ENCODE measurements at regions not wholly inside any gene's neighbourhood (a gene's known extent, or its start where the extent isn't known, plus 50 kb on each side); places are given as distances from the start of the nearest gene placed in this dataset.
"Not testable (repeated sequence)": the region's sequence is repeated elsewhere in the genome, so short reads cannot be mapped to it uniquely, and the experiment has no call there.

DNA sequence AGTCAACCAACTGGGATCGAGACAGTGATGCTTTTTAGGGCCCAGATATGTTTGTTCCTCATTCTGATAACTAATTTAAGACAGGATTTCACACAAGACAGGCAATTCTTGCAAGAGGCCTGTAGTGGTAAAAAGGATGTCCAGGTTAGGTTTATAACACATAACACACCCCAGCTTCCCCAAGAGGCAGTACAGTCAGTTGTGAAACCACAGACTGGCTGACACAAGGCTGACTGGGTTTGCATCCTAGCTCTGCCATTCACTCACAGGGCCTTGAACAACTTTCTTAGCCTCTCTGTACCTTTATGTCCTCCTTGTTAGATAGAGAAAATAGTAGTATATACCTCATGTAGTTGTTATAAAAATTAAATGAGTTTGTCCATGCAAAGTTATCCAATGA, 55.0 kb upstream of the PTH start:
- H2AK9ac ChIP-seq (replicated peaks; ENCODE audit: low read depth, low read length, poor library complexity) = no peak overlapping the region
- no peaks in the 10 kb centered on the region for H3K27me3 ChIP-seq (ENCODE audit: control insufficient read depth, insufficient read depth, low read length)
- H3K56ac ChIP-seq (ENCODE audit: extremely low read depth, insufficient read depth, low read length) = no peak overlapping the region
- dilution Hi-C loops (cut with HindIII; ENCODE audit: low sequenced_read_pairs, unreplicated experiment) (no loop called here), in situ Hi-C loops (cut with MboI; ENCODE audit: low sequenced_read_pairs) (no loop called here), intact Hi-C loops (cut with micrococcal nuclease) (no loop called here)
- no peak overlapping the region for H3K23ac ChIP-seq (ENCODE audit: low read depth, low read length)
- H3K4me1 ChIP-seq (ENCODE audit: control insufficient read depth, insufficient read depth, low read length) = no peaks in the 10 kb centered on the region
- no peak overlapping the region for H2AFZ ChIP-seq (replicated peaks; ENCODE audit: low read length, poor library complexity)
- WGBS, 2 experiments (ENCODE audit: extremely low coverage in 2 of 2, insufficient read length in 1 of 2) = no CpG with 5 or more reads among the region's 1 CpG
- ChIA-PET POLR2A (ENCODE audit: unreplicated experiment) (no interaction called here), CTCF (no interaction called here)
- BruUV-seq (replicated peaks) = no TSS peak
- no peak overlapping the region for H3K4ac ChIP-seq (ENCODE audit: low read depth, low read length)
- no peaks in the 10 kb centered on the region for H3K36me3 ChIP-seq (ENCODE audit: control insufficient read depth, insufficient read depth, low read length)
- H3K79me1 ChIP-seq (ENCODE audit: low read depth in 1 of 2, low read length in 2 of 2) = no peaks in the 10 kb centered on the region
- H3K9ac ChIP-seq (ENCODE audit: low read depth, low read length) = no peak overlapping the region
- no peak overlapping the region for H4K91ac ChIP-seq (ENCODE audit: insufficient read depth, low read depth, low read length)
- no peak overlapping the region for H4K8ac ChIP-seq (ENCODE audit: low read depth in 2 of 2, low read length in 2 of 2)
- H3K9me1 ChIP-seq (ENCODE audit: insufficient read depth, low read length) = no peaks in the 10 kb centered on the region
- H3K4me2 ChIP-seq (ENCODE audit: low read depth, low read length) = no peak overlapping the region
- no peak overlapping the region for H2BK15ac ChIP-seq (ENCODE audit: low read depth, low read length)
- H4K5ac ChIP-seq (ENCODE audit: low read depth, low read length) = no peak overlapping the region
- no peak overlapping the region for H3K14ac ChIP-seq (replicated peaks; ENCODE audit: low read depth, low read length)
- H3K9me3 ChIP-seq (ENCODE audit: control insufficient read depth, insufficient read depth, low read length) = no peaks in the 10 kb centered on the region
- no peaks in the 10 kb centered on the region for H4K20me1 ChIP-seq (ENCODE audit: insufficient read depth, low read length)
- no peak overlapping the region for H2BK5ac ChIP-seq (ENCODE audit: low read depth, low read length, poor library complexity, severe bottlenecking)
- H3K18ac ChIP-seq (ENCODE audit: low read depth, low read length) = no peak overlapping the region
- DNase-seq (no peak), ATAC-seq (ENCODE audit: low read depth) (no peak)
- TF ChIP-seq BHLHE40 (IDR thresholded peaks at IDR 0.05; ENCODE audit: low read depth, low read length) (no peak), NFE2L2 (IDR thresholded peaks at IDR 0.05; ENCODE audit: low read depth, low read length) (no peak), FOS (IDR thresholded peaks at IDR 0.05; ENCODE audit: low read depth, low read length) (no peak), CHD1 (IDR thresholded peaks at IDR 0.05; ENCODE audit: low read depth, low read length) (no peak), SMC3 (IDR thresholded peaks at IDR 0.05; ENCODE audit: low read depth, low read length) (no peak), MAZ (IDR thresholded peaks at IDR 0.05; ENCODE audit: borderline replicate concordance, low read depth, low read length) (no peak), CEBPB (IDR thresholded peaks at IDR 0.05; ENCODE audit: low read depth, low read length) (no peak), MXI1 (IDR thresholded peaks at IDR 0.05; ENCODE audit: borderline replicate concordance, low read depth, low read length) (no peak), RFX5 (IDR thresholded peaks at IDR 0.05; ENCODE audit: low read depth, low read length) (no peak)
- H2BK120ac ChIP-seq (ENCODE audit: low read depth, low read length) = no peak overlapping the region
- no peak overlapping the region for H3K4me3 ChIP-seq (ENCODE audit: insufficient read depth, low read depth, low read length)
- no peak overlapping the region for H2BK20ac ChIP-seq (ENCODE audit: low read depth, low read length)
- H2AK5ac ChIP-seq (ENCODE audit: low read depth, low read length) = no peak overlapping the region
- H3K27ac ChIP-seq (ENCODE audit: insufficient read depth, low read length) = no peak overlapping the region

DNA sequence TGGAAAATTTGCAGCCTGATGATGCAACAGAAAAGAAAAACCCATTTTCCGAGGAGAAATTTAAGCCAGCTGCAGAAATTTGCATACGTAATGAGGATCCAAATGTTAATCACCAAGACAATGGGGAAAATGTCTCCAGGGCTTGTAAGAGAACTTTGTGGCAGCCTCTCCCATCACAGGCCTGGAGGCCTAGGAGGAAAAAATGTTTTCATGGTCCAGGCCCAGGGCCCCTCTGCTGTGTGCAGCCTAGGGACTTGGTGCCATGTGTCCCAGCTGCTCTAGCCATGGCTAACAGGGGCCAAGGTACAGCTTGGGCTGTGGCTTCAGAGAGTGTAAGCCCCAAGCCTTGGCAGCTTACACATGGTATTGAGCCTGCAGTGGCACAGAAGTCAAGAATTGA, 50.3 kb upstream of the PTH start:
- POLR2A ChIA-PET (ENCODE audit: unreplicated experiment); H3K4me1 ChIP-seq (ENCODE audit: control insufficient read depth, insufficient read depth, low read length); in situ Hi-C loops (cut with MboI; ENCODE audit: low sequenced_read_pairs); BruUV-seq (replicated peaks); H3K18ac ChIP-seq (ENCODE audit: low read depth, low read length); H3K23ac ChIP-seq (ENCODE audit: low read depth, low read length); H2BK5ac ChIP-seq (ENCODE audit: low read depth, low read length, poor library complexity, severe bottlenecking); H3K56ac ChIP-seq (ENCODE audit: extremely low read depth, insufficient read depth, low read length); H3K27ac ChIP-seq (ENCODE audit: insufficient read depth, low read length); H3K9ac ChIP-seq (ENCODE audit: low read depth, low read length); H2AK9ac ChIP-seq (replicated peaks; ENCODE audit: low read depth, low read length, poor library complexity); H2BK20ac ChIP-seq (ENCODE audit: low read depth, low read length); H2BK120ac ChIP-seq (ENCODE audit: low read depth, low read length); DNase-seq; ATAC-seq (ENCODE audit: low read depth); H4K91ac ChIP-seq (ENCODE audit: insufficient read depth, low read depth, low read length); H2AFZ ChIP-seq (replicated peaks; ENCODE audit: low read length, poor library complexity); dilution Hi-C loops (cut with HindIII; ENCODE audit: low sequenced_read_pairs, unreplicated experiment); H3K4me2 ChIP-seq (ENCODE audit: low read depth, low read length); H4K8ac ChIP-seq (ENCODE audit: low read depth in 2 of 2, low read length in 2 of 2); H2AK5ac ChIP-seq (ENCODE audit: low read depth, low read length); H4K5ac ChIP-seq (ENCODE audit: low read depth, low read length); H3K79me1 ChIP-seq (ENCODE audit: low read depth in 1 of 2, low read length in 2 of 2); H3K9me1 ChIP-seq (ENCODE audit: insufficient read depth, low read length); H3K9me3 ChIP-seq (ENCODE audit: control insufficient read depth, insufficient read depth, low read length); H4K20me1 ChIP-seq (ENCODE audit: insufficient read depth, low read length); H3K14ac ChIP-seq (replicated peaks; ENCODE audit: low read depth, low read length); CTCF ChIA-PET; H3K4me3 ChIP-seq (ENCODE audit: insufficient read depth, low read depth, low read length); H3K36me3 ChIP-seq (ENCODE audit: control insufficient read depth, insufficient read depth, low read length); H3K4ac ChIP-seq (ENCODE audit: low read depth, low read length); H3K27me3 ChIP-seq (ENCODE audit: control insufficient read depth, insufficient read depth, low read length); H2BK15ac ChIP-seq (ENCODE audit: low read depth, low read length); intact Hi-C loops (cut with micrococcal nuclease): not testable (repeated sequence)
- WGBS, 2 experiments (ENCODE audit: extremely low coverage in 2 of 2, insufficient read length in 1 of 2) = no CpG with 5 or more reads among the region's 2 CpGs

Data from IMR-90 (cell line).